IMR-90 (cell line): ENCODE measurements at regions not wholly inside any gene's neighbourhood (a gene's known extent, or its start where the extent isn't known, plus 50 kb on each side); places are given as distances from the start of the nearest gene placed in this dataset.

Experiments used
- ATAC-seq: fragments of 200-7000 bp; cut with Tn5 transposase; 2 replicates; pipeline ENCODE4 v1.9.1; 2020; ENCODE audit warnings: low read depth, mild to moderate bottlenecking, moderate library complexity
- BruUV-seq: library from RNA; stranded (reverse); fragments of 400-500 nt; replicated peaks from 2 replicates; lab custom pipeline; 2021; lab: Mats Ljungman, UMichigan
- CTCF ChIA-PET: fragments of 300-600 bp; formaldehyde crosslinking; extraction: SDS; loops from one replicate; lab custom pipeline; 2021; ENCODE audit warnings: antibody characterized with exemption; lab: Yijun Ruan, JAX
- POLR2A ChIA-PET: fragments of 300-600 bp; sonication (Branson Sonifier 250); formaldehyde crosslinking; loops from one replicate; lab custom pipeline; 2022; ENCODE audit warnings: antibody characterized with exemption; ENCODE audit not compliant: unreplicated experiment; lab: Charles Lee
- DNase-seq: peaks from one replicate; pipeline ENCODE4 v3.0.0; 2013
- H2AFZ ChIP-seq: replicated peaks from 2 replicates; pipeline ENCODE3; 2013; ENCODE audit warnings: low read length, mild to moderate bottlenecking; ENCODE audit not compliant: poor library complexity
- H2AK5ac ChIP-seq: 2 replicates; pipeline ENCODE4 v1.6.1; 2013; ENCODE audit warnings: low read depth, low read length, inconsistent platforms
- H2AK9ac ChIP-seq: replicated peaks from 2 replicates; pipeline ENCODE3; 2013; ENCODE audit warnings: mild to moderate bottlenecking, low read depth, low read length, moderate library complexity; ENCODE audit not compliant: poor library complexity
- H2BK120ac ChIP-seq: 2 replicates; pipeline ENCODE4 v1.6.1; 2013; ENCODE audit warnings: low read depth, low read length, inconsistent platforms
- H2BK15ac ChIP-seq: 3 replicates; pipeline ENCODE4 v1.6.1; 2013; ENCODE audit warnings: low read depth, low read length, inconsistent platforms
- H2BK20ac ChIP-seq: 2 replicates; pipeline ENCODE4 v1.6.1; 2013; ENCODE audit warnings: low read depth, mild to moderate bottlenecking, inconsistent platforms, low read length, moderate library complexity
- H2BK5ac ChIP-seq: 2 replicates; pipeline ENCODE4 v1.6.1; 2013; ENCODE audit warnings: mild to moderate bottlenecking, low read depth, low read length, inconsistent platforms; ENCODE audit not compliant: poor library complexity, severe bottlenecking
- H3K14ac ChIP-seq: replicated peaks from 2 replicates; pipeline ENCODE4 v1.6.1; 2013; ENCODE audit warnings: low read depth, low read length, inconsistent platforms
- H3K18ac ChIP-seq: 2 replicates; pipeline ENCODE4 v1.6.1; 2013; ENCODE audit warnings: low read depth, low read length, control low read depth
- H3K23ac ChIP-seq: 2 replicates; pipeline ENCODE4 v1.6.1; 2013; ENCODE audit warnings: low read depth, low read length, inconsistent platforms
- H3K27ac ChIP-seq: 2 replicates; pipeline ENCODE4 v1.5.1; 2013; ENCODE audit warnings: mild to moderate bottlenecking, control low read depth, low read length; ENCODE audit not compliant: insufficient read depth
- H3K27me3 ChIP-seq: 2 replicates; pipeline ENCODE4 v1.6.1; 2013; ENCODE audit warnings: low read length; ENCODE audit not compliant: control insufficient read depth, insufficient read depth
- H3K36me3 ChIP-seq: 2 replicates; pipeline ENCODE4 v1.6.1; 2013; ENCODE audit warnings: low read length, mixed read lengths; ENCODE audit not compliant: control insufficient read depth, insufficient read depth
- H3K4ac ChIP-seq: 2 replicates; pipeline ENCODE4 v1.6.1; 2013; ENCODE audit warnings: low read depth, low read length, inconsistent platforms
- H3K4me1 ChIP-seq: 2 replicates; pipeline ENCODE4 v1.6.1; 2013; ENCODE audit warnings: low read length, mixed read lengths; ENCODE audit not compliant: control insufficient read depth, insufficient read depth
- H3K4me2 ChIP-seq: 2 replicates; pipeline ENCODE4 v1.6.1; 2013; ENCODE audit warnings: low read depth, mild to moderate bottlenecking, control low read depth, low read length, moderate library complexity
- H3K4me3 ChIP-seq: 2 replicates; pipeline ENCODE4 v1.5.1; 2013; ENCODE audit warnings: low read depth, mild to moderate bottlenecking, control low read depth, low read length, moderate library complexity; ENCODE audit not compliant: insufficient read depth
- H3K56ac ChIP-seq: 2 replicates; pipeline ENCODE4 v1.6.1; 2013; ENCODE audit warnings: low read length, inconsistent platforms; ENCODE audit not compliant: insufficient read depth; ENCODE audit errors: extremely low read depth
- H3K79me1 ChIP-seq, 2 experiments: 2 replicates each; pipeline ENCODE4 v1.6.1; 2013; ENCODE audit warnings: low read length in 2 of 2, inconsistent platforms in 1 of 2, low read depth in 1 of 2
- H3K9ac ChIP-seq: 2 replicates; pipeline ENCODE4 v1.6.1; 2013; ENCODE audit warnings: low read depth, low read length, control low read depth
- H3K9me1 ChIP-seq: 2 replicates; pipeline ENCODE4 v1.6.1; 2013; ENCODE audit warnings: low read length, inconsistent platforms; ENCODE audit not compliant: insufficient read depth
- H3K9me3 ChIP-seq: 2 replicates; pipeline ENCODE4 v1.6.1; 2013; ENCODE audit warnings: low read length; ENCODE audit not compliant: control insufficient read depth, insufficient read depth
- H4K20me1 ChIP-seq: 2 replicates; pipeline ENCODE4 v1.6.1; 2013; ENCODE audit warnings: low read length, inconsistent platforms; ENCODE audit not compliant: insufficient read depth
- H4K5ac ChIP-seq: 2 replicates; pipeline ENCODE4 v1.6.1; 2013; ENCODE audit warnings: mild to moderate bottlenecking, low read depth, low read length, control low read depth
- H4K8ac ChIP-seq, 2 experiments: 2 replicates each; pipeline ENCODE4 v1.6.1; 2013; ENCODE audit warnings: low read depth in 2 of 2, low read length in 2 of 2, control low read depth in 1 of 2, inconsistent platforms in 1 of 2
- H4K91ac ChIP-seq: 2 replicates; pipeline ENCODE4 v1.6.1; 2013; ENCODE audit warnings: low read depth, low read length, inconsistent platforms; ENCODE audit not compliant: insufficient read depth
- BHLHE40 ChIP-seq: fragments of 150-350 bp; IDR thresholded peaks from 2 replicates; pipeline ENCODE4 v1.6.1; 2016; ENCODE audit warnings: mild to moderate bottlenecking, low read depth, low read length
- CEBPB ChIP-seq: IDR thresholded peaks from 2 replicates; pipeline ENCODE4 v1.6.1; 2012; ENCODE audit warnings: low read depth, low read length, improper control_type of control experiment
- CHD1 ChIP-seq: IDR thresholded peaks from 2 replicates; pipeline ENCODE4 v1.6.1; 2012; ENCODE audit warnings: low read depth, low read length, improper control_type of control experiment
- CTCF ChIP-seq: conservative IDR thresholded peaks from 2 replicates; pipeline ENCODE4 v1.5.1; 2012; ENCODE audit warnings: mild to moderate bottlenecking, low read depth, low read length, improper control_type of control experiment
- FOS ChIP-seq: fragments of 150-350 bp; IDR thresholded peaks from 2 replicates; pipeline ENCODE4 v1.6.1; 2016; ENCODE audit warnings: low read depth, low read length
- MAFK ChIP-seq: IDR thresholded peaks from 2 replicates; pipeline ENCODE4 v1.6.1; 2012; ENCODE audit warnings: low read depth, low read length, improper control_type of control experiment
- MAZ ChIP-seq: IDR thresholded peaks from 2 replicates; pipeline ENCODE4 v1.6.1; 2012; ENCODE audit warnings: low read depth, mild to moderate bottlenecking, low read length, improper control_type of control experiment, moderate library complexity, borderline replicate concordance
- MXI1 ChIP-seq: IDR thresholded peaks from 2 replicates; pipeline ENCODE4 v1.6.1; 2012; ENCODE audit warnings: low read depth, mild to moderate bottlenecking, low read length, moderate library complexity, borderline replicate concordance
- NFE2L2 ChIP-seq: fragments of 150-350 bp; IDR thresholded peaks from 2 replicates; pipeline ENCODE4 v1.6.1; 2016; ENCODE audit warnings: low read depth, mild to moderate bottlenecking, low read length
- POLR2A ChIP-seq: IDR thresholded peaks from 2 replicates; pipeline ENCODE4 v1.6.1; 2012; ENCODE audit warnings: mild to moderate bottlenecking, low read depth, low read length
- RAD21 ChIP-seq: IDR thresholded peaks from 2 replicates; pipeline ENCODE4 v1.6.1; 2012; ENCODE audit warnings: low read length, improper control_type of control experiment
- RCOR1 ChIP-seq: IDR thresholded peaks from 2 replicates; pipeline ENCODE4 v1.6.1; 2012; ENCODE audit warnings: mild to moderate bottlenecking, low read length, improper control_type of control experiment; ENCODE audit not compliant: insufficient replicate concordance
- RFX5 ChIP-seq: IDR thresholded peaks from 2 replicates; pipeline ENCODE4 v1.8.0; 2012; ENCODE audit warnings: low read depth, mild to moderate bottlenecking, low read length, moderate library complexity
- SMC3 ChIP-seq: fragments of 150-350 bp; IDR thresholded peaks from 2 replicates; pipeline ENCODE4 v1.6.1; 2016; ENCODE audit warnings: low read depth, mild to moderate bottlenecking, antibody characterized with exemption, low read length, moderate library complexity
- USF2 ChIP-seq: fragments of 150-350 bp; IDR thresholded peaks from 2 replicates; pipeline ENCODE4 v1.6.1; 2017; ENCODE audit warnings: mild to moderate bottlenecking, antibody characterized with exemption, low read length, low read depth
- WGBS, 2 experiments: methylation state at CpG; one replicate each; pipeline versions ENCODE4 v1.1.5 to v1.1.7; 2013; ENCODE audit warnings: missing lambda C conversion rate in 2 of 2; ENCODE audit not compliant: insufficient read length in 1 of 2; ENCODE audit errors: extremely low coverage in 2 of 2; 5-methylcytosine and 5-hydroxymethylcytosine counted together
- dilution Hi-C: fragments of 300-500 bp; cut with HindIII; formaldehyde crosslinking; loops from one replicate; pipeline ENCODE4 v1.14.3; 2018; ENCODE audit warnings: low sequenced_read_pairs; ENCODE audit not compliant: unreplicated experiment
- in situ Hi-C: fragments of 300-500 bp; cut with MboI; formaldehyde crosslinking; loops from 3 replicates; pipeline ENCODE4 v1.14.3; 2019; ENCODE audit warnings: low sequenced_read_pairs, inconsistent platforms, mixed read lengths
- intact Hi-C: fragments of 100-400 bp; cut with micrococcal nuclease; formaldehyde crosslinking; loops from 2 replicates; pipeline ENCODE4 v1.10.0; 2022
- TF ChIP-seq, protein P1 (sequence below): fragments of 150-350 bp; IDR thresholded peaks from 2 replicates; pipeline ENCODE4 v1.6.1; 2016; ENCODE audit warnings: low read depth, mild to moderate bottlenecking, low read length, moderate library complexity, borderline replicate concordance

DNA sequence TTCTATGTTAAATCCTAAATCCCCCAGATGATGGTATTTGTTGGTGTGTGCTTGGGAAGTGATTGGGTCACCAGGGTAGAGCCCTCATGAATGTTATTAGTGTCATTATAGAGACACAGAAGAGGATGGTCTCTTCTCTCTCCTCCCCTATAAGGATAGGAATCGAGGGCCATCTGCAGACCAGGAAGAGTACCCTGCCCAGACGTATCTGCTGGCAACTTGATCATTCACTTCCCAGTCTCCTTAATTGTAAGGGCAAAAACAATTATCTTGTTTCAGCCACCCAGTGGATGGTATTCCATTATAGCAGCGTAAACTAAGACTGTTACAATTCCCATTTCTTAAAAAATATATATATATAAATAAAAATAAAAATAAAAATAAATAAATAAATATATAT lies 892.2 kb downstream of the SI start:
- Histone ChIP-seq H3K27me3 (no peaks in the 10 kb centered on the region), H3K9me3 (peaks cover 7% of the 10 kb centered on the region; the same call in 1 of the 2 replicates), H3K14ac (no peak overlapping the region), H3K27ac (no peak overlapping the region), H3K36me3 (no peaks in the 10 kb centered on the region), H3K4me3 (no peak overlapping the region), H2BK5ac (no peak overlapping the region), H3K4ac (no peak overlapping the region), H2AK5ac (no peak overlapping the region), H3K18ac (no peak overlapping the region), H4K8ac (no peak overlapping the region), H3K4me2 (no peak overlapping the region), H2AFZ (no peak overlapping the region), H3K56ac (no peak overlapping the region), H3K79me1 (no peaks in the 10 kb centered on the region), H4K91ac (no peak overlapping the region), H3K23ac (no peak overlapping the region), H2BK20ac (no peak overlapping the region), H2BK120ac (no peak overlapping the region), H3K9ac (no peak overlapping the region), H3K4me1 (no peaks in the 10 kb centered on the region), H4K20me1 (no peaks in the 10 kb centered on the region), H2BK15ac (no peak overlapping the region), H2AK9ac (no peak overlapping the region), H4K5ac (no peak overlapping the region), H3K9me1 (no peaks in the 10 kb centered on the region)
- WGBS, 2 experiments = no CpG with 5 or more reads among the region's 3 CpGs
- in situ Hi-C loops (no loop called here), dilution Hi-C loops (no loop called here), intact Hi-C loops (no loop called here)
- TF ChIP-seq RCOR1 = no peak
- TF ChIP-seq CEBPB = no peak
- TF ChIP-seq SMC3 = no peak
- TF ChIP-seq MAZ = no peak
- no peak for TF ChIP-seq RFX5
- TF ChIP-seq MAFK = no peak
- TF ChIP-seq MXI1 = no peak
- no peak for TF ChIP-seq BHLHE40
- no peak for TF ChIP-seq RAD21
- TF ChIP-seq, protein P1, sequence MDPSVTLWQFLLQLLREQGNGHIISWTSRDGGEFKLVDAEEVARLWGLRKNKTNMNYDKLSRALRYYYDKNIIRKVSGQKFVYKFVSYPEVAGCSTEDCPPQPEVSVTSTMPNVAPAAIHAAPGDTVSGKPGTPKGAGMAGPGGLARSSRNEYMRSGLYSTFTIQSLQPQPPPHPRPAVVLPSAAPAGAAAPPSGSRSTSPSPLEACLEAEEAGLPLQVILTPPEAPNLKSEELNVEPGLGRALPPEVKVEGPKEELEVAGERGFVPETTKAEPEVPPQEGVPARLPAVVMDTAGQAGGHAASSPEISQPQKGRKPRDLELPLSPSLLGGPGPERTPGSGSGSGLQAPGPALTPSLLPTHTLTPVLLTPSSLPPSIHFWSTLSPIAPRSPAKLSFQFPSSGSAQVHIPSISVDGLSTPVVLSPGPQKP = no peak
- no peak for TF ChIP-seq NFE2L2
- TF ChIP-seq CTCF = no peak
- no peak for TF ChIP-seq FOS
- no peak for TF ChIP-seq POLR2A
- TF ChIP-seq USF2 = no peak
- TF ChIP-seq CHD1 = no peak
- ChIA-PET POLR2A (no interaction called here), CTCF (no interaction called here)
- DNase-seq (no peak), ATAC-seq (no peak)
- BruUV-seq = no TSS peak
